Renal cortex interstitium (tissue), 11 donors: ENCODE measurements at regions not wholly inside any gene's neighbourhood (a gene's known extent, or its start where the extent isn't known, plus 50 kb on each side); places are given as distances from the start of the nearest gene placed in this dataset.

ENCODE experiments used
- DNase-seq, 11 donors: peaks; one replicate each; pipeline ENCODE4 v3.0.0-alpha.2; 2013; ENCODE audit warnings: low read depth in 9 of 11, low spot score in 4 of 11; ENCODE audit errors: extremely low read depth in 1 of 11

DNA sequence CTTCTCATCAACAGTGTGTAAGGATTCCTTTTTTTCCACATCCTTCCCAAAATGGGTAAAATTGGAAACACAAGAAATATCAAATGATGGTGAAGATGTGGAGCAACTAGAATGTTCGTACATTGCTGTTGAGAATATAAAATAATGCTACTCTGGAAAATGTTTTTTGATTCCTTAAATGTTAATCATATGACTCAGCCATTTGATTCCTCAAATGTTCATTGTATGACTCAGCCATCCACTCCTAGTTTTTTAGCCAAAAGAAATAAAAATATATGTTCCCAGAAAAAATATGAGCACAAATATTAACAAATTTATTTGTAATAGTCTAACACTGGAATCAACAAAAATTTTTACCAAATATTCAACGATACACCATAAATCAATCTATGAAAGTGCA lies 1108.6 kb downstream of the LRFN5 start:
- no peak for DNase-seq

GRCh38 chr14:42710071-42710470 lies 1103.4 kb downstream of the LRFN5 start:
- no peak for DNase-seq

DNA sequence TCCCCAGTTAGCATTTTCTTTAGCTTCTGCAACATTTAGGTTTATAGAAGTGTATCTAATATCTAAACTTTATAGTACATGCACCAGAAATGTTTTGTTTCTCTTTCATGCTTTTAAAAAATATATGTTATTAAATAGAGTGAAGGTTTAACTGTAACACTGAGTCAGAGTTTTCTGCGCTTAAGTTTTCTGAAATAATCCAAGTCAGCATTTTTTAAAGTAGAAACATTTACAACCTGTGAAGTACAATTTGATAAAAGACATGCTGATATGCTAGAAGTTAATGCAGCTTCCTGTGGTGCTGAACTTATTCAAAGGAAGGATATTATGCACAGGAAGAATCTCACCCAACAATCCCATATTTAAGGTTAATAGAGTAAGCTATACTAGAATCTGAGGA lies 1096.8 kb downstream of the LRFN5 start:
- no peak for DNase-seq

DNA sequence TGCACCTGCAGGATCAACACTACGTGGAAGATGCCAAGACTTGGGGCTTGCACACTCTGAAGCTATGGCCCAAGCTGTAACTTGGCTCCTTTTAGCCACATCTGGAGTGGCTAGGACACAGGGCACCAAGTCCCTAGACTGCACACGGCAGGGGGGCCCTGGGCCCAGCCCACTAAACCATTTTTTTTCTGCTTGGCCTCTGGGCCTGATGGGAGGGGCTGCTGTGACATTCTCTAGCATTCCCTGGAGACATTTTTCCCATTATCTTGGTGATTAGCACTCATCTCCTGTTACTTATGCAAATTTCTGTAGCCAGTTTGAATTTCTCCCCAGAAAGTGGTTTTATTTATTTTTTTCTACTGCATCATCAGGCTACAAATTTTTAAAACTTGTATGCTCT lies 1080.7 kb downstream of the LRFN5 start:
- DNase-seq: no peak

DNA sequence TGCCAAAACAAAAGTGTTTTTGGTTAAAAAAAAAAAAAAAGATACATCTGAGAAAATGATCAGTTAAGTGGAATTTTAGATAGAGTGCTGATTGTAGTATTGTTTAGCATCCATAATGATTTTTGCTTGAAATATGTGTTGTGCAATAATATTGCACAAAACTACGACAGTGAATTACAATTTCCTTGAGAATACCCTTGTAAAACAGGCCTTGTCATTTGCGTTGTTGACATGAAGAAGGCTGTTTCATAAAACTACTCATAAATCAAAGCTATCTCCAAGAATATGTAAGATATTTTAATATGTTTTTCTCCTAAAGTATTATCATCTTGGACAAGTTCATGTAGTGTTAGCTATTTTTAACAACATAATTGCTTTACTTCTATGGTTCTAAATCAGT lies 1077.0 kb downstream of the LRFN5 start:
- no peak for DNase-seq

GRCh38 chr14:42676636-42677035 lies 1070.0 kb downstream of the LRFN5 start:
- DNase-seq: no peak

DNA sequence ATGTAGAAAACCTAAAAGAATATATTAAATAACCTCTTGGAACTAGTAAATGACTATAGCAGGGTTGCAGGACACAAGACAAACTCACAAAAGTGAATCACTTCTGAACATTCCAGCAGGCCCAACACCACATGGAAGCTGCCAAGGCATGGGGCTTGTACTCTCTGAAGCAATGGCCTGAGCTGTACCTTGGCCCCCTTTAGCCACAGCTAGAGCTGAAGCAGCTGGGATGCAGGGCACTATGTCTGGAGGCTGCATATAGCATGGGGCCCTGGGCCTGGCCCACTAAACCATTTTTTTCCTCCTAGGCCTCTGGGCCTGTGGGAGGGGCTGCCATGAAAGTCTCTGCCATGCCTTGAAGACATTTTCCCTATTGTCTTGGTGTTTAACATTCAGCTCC lies 1067.3 kb downstream of the LRFN5 start:
- no peak for DNase-seq

DNA sequence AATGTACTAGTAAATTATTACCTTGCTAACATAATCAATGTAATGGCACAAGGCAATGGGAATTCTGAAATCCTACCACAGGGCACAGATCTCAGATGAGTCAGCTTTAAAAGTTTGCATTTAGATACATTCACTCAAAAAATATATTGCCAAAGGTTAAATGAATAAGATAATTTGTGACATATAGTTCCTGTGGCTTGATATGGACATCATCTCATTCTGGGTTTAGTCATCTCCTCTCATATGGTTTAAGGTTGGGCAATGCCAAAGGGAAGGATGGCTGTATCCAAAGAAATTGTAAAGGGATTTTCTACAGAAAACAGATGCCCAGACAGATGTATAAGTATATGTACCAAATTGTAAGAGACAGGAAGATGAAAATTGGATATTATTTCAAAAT lies 1065.0 kb downstream of the LRFN5 start:
- DNase-seq: no peak

- DNase-seq: no peak
Observed at GRCh38 chr14:42665083-42665482, 1058.4 kb downstream of the LRFN5 start.

DNA sequence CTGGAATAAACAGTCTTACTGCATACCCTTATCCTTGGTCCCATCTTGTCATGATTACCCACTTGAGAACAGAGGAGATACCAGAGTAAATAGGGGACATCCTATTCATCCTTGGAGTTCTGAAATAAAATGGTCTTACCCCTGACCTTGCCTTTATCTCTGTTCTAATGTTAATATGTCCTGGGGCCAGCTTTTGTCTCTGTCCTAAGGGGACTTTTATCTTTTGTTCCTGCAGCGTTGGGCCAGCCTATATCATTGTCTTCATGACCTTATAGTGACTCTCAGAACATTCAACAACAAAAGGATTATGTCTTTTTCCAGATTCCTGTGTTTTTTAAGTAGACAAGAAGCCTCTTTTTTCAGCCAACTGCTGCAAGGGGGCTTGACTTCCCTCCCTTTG lies 1057.5 kb downstream of the LRFN5 start:
- DNase-seq: no peak

DNA sequence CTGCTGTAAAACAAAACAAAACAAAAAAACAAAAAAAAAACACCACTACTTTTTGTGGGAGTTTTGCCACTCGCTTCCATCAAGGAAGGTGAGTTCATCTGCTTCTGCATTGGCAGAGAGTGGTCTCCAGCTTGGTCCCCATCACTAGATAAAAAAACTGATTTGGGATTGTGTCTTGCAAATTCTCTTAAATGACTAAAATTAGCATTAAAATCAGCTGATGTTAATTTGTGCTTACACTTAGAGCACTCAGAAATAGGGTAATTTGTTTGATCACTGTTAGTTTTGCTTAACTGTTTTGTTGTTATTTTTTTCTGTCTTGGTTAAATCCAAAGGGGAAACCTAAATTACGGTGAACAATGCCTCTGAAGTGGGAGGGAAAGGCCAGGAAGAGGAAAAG lies 1048.0 kb downstream of the LRFN5 start:
- no peak for DNase-seq

- DNase-seq: no peak
Observed at GRCh38 chr14:42642787-42643186, 1036.1 kb downstream of the LRFN5 start.

DNA sequence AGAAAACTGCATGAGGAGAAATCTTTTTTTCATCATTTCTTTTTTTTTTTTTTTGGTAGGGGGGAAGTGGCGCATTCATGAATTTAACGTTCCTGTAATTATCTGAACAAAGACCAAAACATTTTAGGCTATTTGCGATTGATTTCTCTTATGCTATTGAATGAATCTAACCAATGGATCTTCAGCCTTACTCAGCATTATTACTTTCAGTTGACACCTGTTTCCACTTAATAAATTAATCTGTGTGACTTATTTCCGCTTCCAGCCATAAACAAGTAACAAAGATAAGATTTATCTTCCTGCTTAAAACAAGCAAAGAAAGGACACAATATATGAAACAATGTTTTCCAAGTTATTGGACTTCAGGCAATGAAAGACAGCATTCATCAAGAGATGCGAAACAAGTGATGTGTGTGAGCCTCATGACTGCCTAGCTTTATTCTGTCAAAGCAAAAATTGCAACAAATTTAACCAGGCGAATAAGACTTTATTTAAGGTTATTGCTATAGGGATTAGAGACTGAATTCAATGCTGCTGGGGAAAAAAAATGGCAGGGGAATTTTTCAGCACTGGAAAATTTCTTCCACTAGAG lies 1026.9 kb downstream of the LRFN5 start:
- DNase-seq: no peak

DNA sequence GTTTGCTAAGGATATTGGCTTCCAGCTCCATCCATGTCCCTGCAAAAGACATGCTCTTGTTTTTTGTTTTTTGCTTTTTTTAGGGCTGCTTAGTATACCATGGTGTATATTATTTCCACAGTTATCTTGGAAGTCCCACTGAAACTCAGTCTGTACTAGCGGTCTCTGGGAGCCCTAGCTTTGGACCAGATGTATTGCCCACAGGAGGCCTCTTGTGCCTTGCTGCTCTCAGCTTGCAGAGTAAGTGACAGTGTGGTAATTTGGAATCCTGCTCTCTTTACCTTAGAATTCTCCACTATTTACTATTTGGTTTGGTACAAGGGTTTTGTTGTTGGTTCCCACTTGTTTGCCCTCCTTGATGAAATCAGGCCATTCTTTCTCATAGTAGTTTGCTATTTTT lies 1022.9 kb downstream of the LRFN5 start:
- DNase-seq: no peak

GRCh38 chr14:42628602-42629001 lies 1021.9 kb downstream of the LRFN5 start:
- DNase-seq: no peak

- DNase-seq: no peak
Observed at GRCh38 chr14:42626986-42627385, 1020.3 kb downstream of the LRFN5 start.

DNA sequence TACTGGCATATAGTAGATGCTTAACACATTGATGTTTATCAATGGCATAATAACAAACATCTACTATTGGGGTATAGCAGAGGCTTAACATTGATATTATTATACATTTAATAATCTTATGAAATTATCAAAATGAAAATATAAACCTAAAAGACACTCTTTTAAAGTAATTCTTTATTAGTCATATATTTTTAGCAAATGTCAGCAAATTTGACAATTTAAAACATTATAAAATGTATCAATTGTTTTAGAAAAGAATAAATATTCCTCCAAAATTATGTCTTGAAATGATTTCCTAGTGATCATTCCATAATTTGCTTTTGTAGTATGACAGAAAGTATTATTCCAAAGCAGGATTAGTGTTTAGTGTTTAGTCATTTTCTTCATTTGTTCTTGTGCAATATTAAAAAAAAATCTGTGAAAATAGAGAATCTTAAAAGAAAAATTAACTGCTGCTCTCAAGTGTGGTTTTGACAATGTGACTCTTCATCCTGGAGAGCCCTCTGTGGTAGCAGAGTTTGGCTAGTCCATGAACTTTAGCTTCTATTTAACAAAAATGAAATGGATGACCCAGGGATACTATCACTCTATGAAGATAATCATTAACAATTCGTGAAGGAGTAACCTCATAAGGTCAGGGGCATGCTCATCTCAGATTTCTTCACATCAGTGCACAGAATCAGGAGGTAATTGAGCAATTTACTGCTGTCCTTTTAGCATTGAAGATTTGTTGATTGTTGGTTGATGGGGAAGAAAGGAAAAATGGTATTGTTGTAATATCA lies 1018.5 kb downstream of the LRFN5 start:
- no peak for DNase-seq

- no peak for DNase-seq
Observed at GRCh38 chr14:42617005-42617404, 1010.3 kb downstream of the LRFN5 start.

GRCh38 chr14:42606839-42607238 lies 1000.2 kb downstream of the LRFN5 start:
- DNase-seq: no peak

DNA sequence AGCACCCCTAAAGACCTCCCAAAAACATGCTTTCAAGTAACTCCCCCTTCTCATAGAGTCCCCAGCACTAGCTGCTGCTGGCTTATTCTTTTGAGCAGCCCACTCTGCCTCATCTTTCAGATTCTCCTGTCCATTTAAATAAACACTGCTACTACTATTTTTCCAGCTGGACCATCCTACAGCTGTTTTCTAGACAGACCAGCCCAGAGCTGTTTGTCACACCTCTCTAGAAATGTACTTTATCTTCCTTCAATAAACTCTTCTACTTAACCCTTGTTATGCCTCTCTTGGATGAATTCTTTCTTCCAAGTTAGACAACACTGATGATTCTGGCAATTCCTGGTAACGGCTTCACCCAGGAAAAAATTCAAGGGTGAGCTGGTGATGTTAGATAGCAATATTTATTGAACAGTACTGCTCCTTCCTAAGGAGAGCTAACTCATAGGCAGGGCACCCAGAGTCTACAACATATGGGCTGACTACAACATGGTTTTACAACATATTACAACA lies 995.7 kb downstream of the LRFN5 start:
- DNase-seq: no peak

DNA sequence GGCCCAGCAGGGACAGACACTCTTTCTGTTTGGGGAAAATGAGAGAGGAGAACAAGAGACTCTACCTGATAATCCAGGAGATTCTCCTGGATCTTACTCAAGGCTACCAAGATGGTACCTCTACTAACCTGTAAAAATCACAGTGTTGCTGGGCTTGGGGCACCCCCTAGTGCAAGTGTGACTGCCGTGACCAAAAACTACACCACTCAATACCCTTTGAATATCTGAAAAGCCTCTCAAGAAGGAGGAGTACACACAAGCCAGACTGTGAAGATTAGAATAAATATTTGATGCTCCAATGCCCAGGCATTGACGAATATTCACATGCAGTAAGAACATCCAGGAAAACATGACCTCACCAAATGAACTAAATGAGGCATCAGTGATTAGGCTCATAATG lies 965.4 kb downstream of the LRFN5 start:
- no peak for DNase-seq
